ENCODE measurements at regions not wholly inside any gene's neighbourhood (a gene's known extent, or its start where the extent isn't known, plus 50 kb on each side); places are given as distances from the start of the nearest gene placed in this dataset.

DNA sequence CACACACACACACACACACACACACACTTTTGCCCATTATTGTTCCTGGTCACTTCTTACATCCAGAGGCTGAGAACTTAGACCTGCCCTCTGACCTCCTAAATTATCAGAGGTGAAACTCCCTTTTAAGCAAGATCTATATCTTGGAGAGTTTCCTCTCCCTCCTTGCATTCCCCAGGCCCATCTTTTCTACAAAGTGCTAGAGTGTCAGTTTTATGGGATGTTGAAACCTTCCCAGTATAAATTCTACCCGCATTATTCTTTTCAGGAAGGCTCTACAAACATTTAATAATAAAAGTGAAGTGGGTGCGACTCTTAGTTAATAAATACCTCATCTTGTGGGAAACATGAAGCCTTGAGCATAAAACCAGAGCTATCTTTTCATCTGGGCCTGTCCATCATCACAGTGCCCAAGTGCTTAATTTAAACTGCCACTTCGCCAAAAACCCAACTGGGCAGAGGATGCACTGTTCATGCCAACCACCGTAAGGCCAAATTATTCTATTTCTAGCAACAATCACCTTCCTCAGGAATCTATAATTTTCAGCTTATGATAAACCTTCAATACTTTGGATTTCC, 458.2 kb upstream of the RUNX1 start:
- no peaks in the 10 kb centered on the region for H3K36me3 Mint-ChIP-seq (ENCODE audit: insufficient read depth, unreplicated experiment)
- BruUV-seq (replicated peaks): no TSS peak
- peaks cover 31% of the 10 kb centered on the region for H3K27me3 Mint-ChIP-seq (ENCODE audit: insufficient read depth, unreplicated experiment)
- no peak overlapping the region for H3K27ac Mint-ChIP-seq (ENCODE audit: low read depth, unreplicated experiment)
- ChIA-PET CTCF (no interaction called here), POLR2A (no interaction called here)
- TF ChIP-seq, protein P1, sequence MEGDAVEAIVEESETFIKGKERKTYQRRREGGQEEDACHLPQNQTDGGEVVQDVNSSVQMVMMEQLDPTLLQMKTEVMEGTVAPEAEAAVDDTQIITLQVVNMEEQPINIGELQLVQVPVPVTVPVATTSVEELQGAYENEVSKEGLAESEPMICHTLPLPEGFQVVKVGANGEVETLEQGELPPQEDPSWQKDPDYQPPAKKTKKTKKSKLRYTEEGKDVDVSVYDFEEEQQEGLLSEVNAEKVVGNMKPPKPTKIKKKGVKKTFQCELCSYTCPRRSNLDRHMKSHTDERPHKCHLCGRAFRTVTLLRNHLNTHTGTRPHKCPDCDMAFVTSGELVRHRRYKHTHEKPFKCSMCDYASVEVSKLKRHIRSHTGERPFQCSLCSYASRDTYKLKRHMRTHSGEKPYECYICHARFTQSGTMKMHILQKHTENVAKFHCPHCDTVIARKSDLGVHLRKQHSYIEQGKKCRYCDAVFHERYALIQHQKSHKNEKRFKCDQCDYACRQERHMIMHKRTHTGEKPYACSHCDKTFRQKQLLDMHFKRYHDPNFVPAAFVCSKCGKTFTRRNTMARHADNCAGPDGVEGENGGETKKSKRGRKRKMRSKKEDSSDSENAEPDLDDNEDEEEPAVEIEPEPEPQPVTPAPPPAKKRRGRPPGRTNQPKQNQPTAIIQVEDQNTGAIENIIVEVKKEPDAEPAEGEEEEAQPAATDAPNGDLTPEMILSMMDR (IDR thresholded peaks at IDR 0.05; ENCODE audit: unreplicated experiment): no peak
- H3K4me1 Mint-ChIP-seq (ENCODE audit: insufficient read depth, unreplicated experiment): peaks cover 17% of the 10 kb centered on the region
- no peak overlapping the region for H3K4me3 Mint-ChIP-seq (ENCODE audit: unreplicated experiment)
- intact Hi-C loops (cut with micrococcal nuclease): no loop called here
- DNase-seq (ENCODE audit: unreplicated experiment): no peak
- no peaks in the 10 kb centered on the region for H3K9me3 Mint-ChIP-seq (ENCODE audit: unreplicated experiment)

DNA sequence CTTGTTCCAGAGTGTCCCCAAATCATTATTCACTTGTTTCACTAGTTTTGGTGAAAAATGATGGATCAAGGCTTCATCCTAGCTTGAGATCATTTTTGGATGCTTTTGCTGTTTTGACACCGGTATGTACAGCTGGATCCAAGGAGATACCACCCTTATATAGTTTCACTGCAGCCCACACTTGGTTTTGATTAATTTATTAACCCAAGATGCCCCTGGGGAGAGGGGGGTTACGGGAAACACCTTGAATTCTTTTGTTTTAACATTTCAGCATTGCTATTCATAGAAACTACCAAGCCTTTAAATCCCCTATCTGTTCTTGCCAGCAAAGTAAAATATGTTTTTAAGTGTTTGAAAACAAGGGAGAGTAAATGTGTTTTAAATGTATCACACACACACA, 457.7 kb upstream of the RUNX1 start:
- CTCF ChIA-PET: no interaction called here
- TF ChIP-seq, protein P1 (IDR thresholded peaks at IDR 0.05; ENCODE audit: unreplicated experiment): no peak
- Mint-ChIP-seq H3K4me1 (ENCODE audit: insufficient read depth, unreplicated experiment) (peaks cover 12% of the 10 kb centered on the region), H3K4me3 (ENCODE audit: unreplicated experiment) (no peak overlapping the region), H3K27ac (ENCODE audit: low read depth, unreplicated experiment) (no peak overlapping the region), H3K27me3 (ENCODE audit: insufficient read depth, unreplicated experiment) (peaks cover 36% of the 10 kb centered on the region), H3K9me3 (ENCODE audit: unreplicated experiment) (no peaks in the 10 kb centered on the region), H3K36me3 (ENCODE audit: insufficient read depth, unreplicated experiment) (no peaks in the 10 kb centered on the region)
- no peak for DNase-seq (ENCODE audit: unreplicated experiment)
- POLR2A ChIA-PET: no interaction called here
- BruUV-seq (replicated peaks): no TSS peak
- intact Hi-C loops (cut with micrococcal nuclease): no loop called here

DNA sequence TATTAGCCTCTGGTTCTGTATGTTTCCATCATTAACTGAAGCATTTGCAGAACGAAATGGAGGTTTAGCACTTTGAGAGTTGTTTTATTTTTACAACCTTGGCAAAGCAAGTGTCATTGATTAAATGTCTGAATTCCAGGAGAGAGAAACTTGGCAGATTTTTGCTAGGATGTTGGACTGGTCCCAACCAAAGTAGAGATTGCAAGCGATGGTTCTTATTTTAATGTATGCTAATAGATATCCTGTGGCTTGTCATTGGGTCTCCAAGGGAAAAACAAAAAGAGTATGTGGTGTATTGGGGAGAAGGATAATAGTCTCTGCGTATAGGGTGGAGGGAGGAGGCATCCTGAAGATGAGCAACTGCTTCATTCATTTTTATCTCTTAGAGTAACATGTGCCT, 457.2 kb upstream of the RUNX1 start:
- POLR2A ChIA-PET: no interaction called here
- Mint-ChIP-seq H3K4me1 (ENCODE audit: insufficient read depth, unreplicated experiment) (peaks cover 8% of the 10 kb centered on the region), H3K4me3 (ENCODE audit: unreplicated experiment) (no peak overlapping the region), H3K36me3 (ENCODE audit: insufficient read depth, unreplicated experiment) (no peaks in the 10 kb centered on the region), H3K27ac (ENCODE audit: low read depth, unreplicated experiment) (no peak overlapping the region), H3K27me3 (ENCODE audit: insufficient read depth, unreplicated experiment) (peaks cover 41% of the 10 kb centered on the region), H3K9me3 (ENCODE audit: unreplicated experiment) (no peaks in the 10 kb centered on the region)
- TF ChIP-seq, protein P1 (IDR thresholded peaks at IDR 0.05; ENCODE audit: unreplicated experiment): no peak
- intact Hi-C loops (cut with micrococcal nuclease): no loop called here
- DNase-seq (ENCODE audit: unreplicated experiment): no peak
- CTCF ChIA-PET: no interaction called here
- BruUV-seq (replicated peaks): no TSS peak

DNA sequence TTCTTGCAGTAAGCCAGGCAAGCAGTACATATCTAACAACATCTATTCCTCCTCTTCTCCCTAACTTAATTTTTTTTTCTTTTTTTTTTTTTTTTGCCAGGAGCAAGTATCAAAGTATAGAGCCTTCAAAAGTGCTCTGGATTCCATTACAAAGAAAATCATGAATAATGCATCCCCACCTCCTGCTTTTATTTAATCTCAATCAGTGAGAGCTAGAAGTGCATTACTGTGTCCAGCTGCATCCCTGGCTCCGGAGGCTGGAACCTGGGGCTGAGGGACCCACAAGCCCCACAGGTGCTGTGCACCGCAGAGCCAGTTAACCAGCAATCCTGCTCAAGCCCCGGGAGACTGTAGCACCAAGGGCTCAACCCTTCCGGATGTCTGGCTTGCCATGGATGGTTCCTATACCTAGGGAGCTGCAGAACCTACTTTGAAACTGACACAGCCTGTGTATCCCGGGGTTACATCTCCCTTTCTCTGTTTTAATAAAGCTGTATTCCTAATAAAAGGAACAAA, 455.9 kb upstream of the RUNX1 start:
- intact Hi-C loops (cut with micrococcal nuclease): no loop called here
- BruUV-seq (replicated peaks): no TSS peak
- peaks cover 53% of the 10 kb centered on the region for H3K27me3 Mint-ChIP-seq (ENCODE audit: insufficient read depth, unreplicated experiment)
- H3K36me3 Mint-ChIP-seq (ENCODE audit: insufficient read depth, unreplicated experiment): no peaks in the 10 kb centered on the region
- no peak overlapping the region for H3K27ac Mint-ChIP-seq (ENCODE audit: low read depth, unreplicated experiment)
- POLR2A ChIA-PET: no interaction called here
- no peaks in the 10 kb centered on the region for H3K4me1 Mint-ChIP-seq (ENCODE audit: insufficient read depth, unreplicated experiment)
- CTCF ChIA-PET: interaction anchor here (0.5 kb wide), 1 partner anchor 14 kb away, joined by 3 read pairs; no protein-coding TSS in a partner anchor
- no peaks in the 10 kb centered on the region for H3K9me3 Mint-ChIP-seq (ENCODE audit: unreplicated experiment)
- TF ChIP-seq, protein P1 (IDR thresholded peaks at IDR 0.05; ENCODE audit: unreplicated experiment): no peak
- DNase-seq (ENCODE audit: unreplicated experiment): no peak
- H3K4me3 Mint-ChIP-seq (ENCODE audit: unreplicated experiment): no peak overlapping the region

Measured in MCF 10A (cell line).